Caco-2 (cell line): ENCODE measurements at regions not wholly inside any gene's neighbourhood (a gene's known extent, or its start where the extent isn't known, plus 50 kb on each side); places are given as distances from the start of the nearest gene placed in this dataset.

Experiments
- BruUV-seq: library from RNA; stranded (reverse); fragments of 400-500 nt; replicated peaks from 2 replicates; lab custom pipeline; 2021; lab: Mats Ljungman, UMichigan
- CTCF ChIA-PET: fragments of 300-600 bp; sonication (Branson Sonifier 250); formaldehyde crosslinking; loops from one replicate; lab custom pipeline; 2022; ENCODE audit warnings: antibody characterized with exemption; lab: Charles Lee
- POLR2A ChIA-PET: fragments of 300-600 bp; sonication (Branson Sonifier 250); formaldehyde crosslinking; loops from one replicate; lab custom pipeline; 2022; ENCODE audit warnings: antibody characterized with exemption; lab: Charles Lee
- DNase-seq, 2 experiments: peaks; one replicate each; pipeline versions ENCODE4 v3.0.0 to v3.0.0-alpha.2; 2020 to 2022
- H3K27me3 ChIP-seq: replicated peaks from 2 replicates; pipeline ENCODE4 v1.6.0; 2011; ENCODE audit warnings: low read length; ENCODE audit not compliant: control insufficient read depth, insufficient read depth
- H3K36me3 ChIP-seq: 2 replicates; pipeline ENCODE4 v1.5.1; 2011; ENCODE audit warnings: low read length; ENCODE audit not compliant: control insufficient read depth, insufficient read depth
- H3K4me1 ChIP-seq: fragments of 250-450 bp; sonication (Bioruptor Pico); 2 replicates; pipeline ENCODE4 v1.5.1; 2020; ENCODE audit warnings: mild to moderate bottlenecking
- H3K4me3 ChIP-seq: 2 replicates; pipeline ENCODE4 v1.5.1; 2011; ENCODE audit warnings: low read depth, mild to moderate bottlenecking, control low read depth, low read length
- H3K9me3 ChIP-seq: fragments of 250-450 bp; sonication (Bioruptor Pico); 2 replicates; pipeline ENCODE4 v1.5.1; 2020; ENCODE audit warnings: mild to moderate bottlenecking, moderate library complexity
- H3K27ac Mint-ChIP-seq: one replicate; pipeline ENCODE4 v1.8.0; 2022; ENCODE audit warnings: mixed read lengths; ENCODE audit not compliant: unreplicated experiment
- H3K27me3 Mint-ChIP-seq: one replicate; pipeline ENCODE4 v1.8.0; 2022; ENCODE audit warnings: mixed read lengths; ENCODE audit not compliant: insufficient read depth, unreplicated experiment
- H3K36me3 Mint-ChIP-seq: one replicate; pipeline ENCODE4 v1.8.0; 2022; ENCODE audit warnings: mild to moderate bottlenecking, mixed read lengths; ENCODE audit not compliant: insufficient read depth, unreplicated experiment
- H3K4me1 Mint-ChIP-seq: one replicate; pipeline ENCODE4 v1.8.0; 2022; ENCODE audit warnings: low read depth, mixed read lengths; ENCODE audit not compliant: unreplicated experiment
- H3K4me3 Mint-ChIP-seq: one replicate; pipeline ENCODE4 v1.8.0; 2022; ENCODE audit warnings: mild to moderate bottlenecking, moderate library complexity, mixed read lengths; ENCODE audit not compliant: unreplicated experiment
- H3K9me3 Mint-ChIP-seq: one replicate; pipeline ENCODE4 v1.8.0; 2022; ENCODE audit warnings: mixed read lengths; ENCODE audit not compliant: unreplicated experiment
- intact Hi-C: fragments of 100-400 bp; cut with micrococcal nuclease; formaldehyde crosslinking; loops from one replicate; pipeline ENCODE4 v1.10.0; 2022; ENCODE audit not compliant: unreplicated experiment
- TF ChIP-seq, protein P1 (sequence below), 2 experiments: fragments of 200-600 bp in 1 of 2; IDR thresholded peaks; 1 replicate in 1 of 2; 2 replicates in 1 of 2; pipeline versions ENCODE4 v1.5.1 to v1.8.0; 2011 to 2022; ENCODE audit warnings: antibody characterized with exemption in 1 of 2, control low read depth in 1 of 2, inconsistent platforms in 1 of 2, low read depth in 1 of 2, low read length in 1 of 2, mild to moderate bottlenecking in 1 of 2, moderate library complexity in 1 of 2; ENCODE audit not compliant: insufficient read depth in 1 of 2, severe bottlenecking in 1 of 2, unreplicated experiment in 1 of 2

- H3K9me3 Mint-ChIP-seq = no peaks in the 10 kb centered on the region
- DNase-seq = no peak
- H3K9me3 ChIP-seq = no peaks in the 10 kb centered on the region
Observed at GRCh38 chrX:13258725-13259124, 61.1 kb downstream of the ATXN3L start.

DNA sequence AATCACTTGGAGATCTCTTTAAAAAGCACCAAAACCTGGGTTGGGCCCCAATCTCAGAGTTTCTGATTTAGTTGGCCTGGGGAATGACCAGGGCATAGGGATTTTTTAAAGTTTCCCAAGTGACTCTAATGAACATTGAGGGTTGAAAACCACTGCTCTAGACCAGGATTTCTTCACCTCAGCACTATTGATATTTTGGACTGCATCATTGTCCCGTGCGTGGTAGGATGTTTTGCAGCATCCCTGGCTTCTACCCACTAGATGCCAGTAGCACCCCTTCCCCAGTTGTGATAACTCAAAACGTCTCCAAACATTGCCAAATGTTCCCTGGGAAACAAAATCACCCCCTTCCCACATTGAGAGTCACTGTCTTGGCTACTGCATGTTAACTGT is 61.8 kb downstream of the ATXN3L start:
- H3K4me1 Mint-ChIP-seq = no peaks in the 10 kb centered on the region
- no peak overlapping the region for H3K4me3 Mint-ChIP-seq
- Histone ChIP-seq H3K9me3 (no peaks in the 10 kb centered on the region), H3K4me3 (no peak overlapping the region), H3K27me3 (no peaks in the 10 kb centered on the region), H3K4me1 (no peaks in the 10 kb centered on the region), H3K36me3 (no peaks in the 10 kb centered on the region)
- DNase-seq = no peak
- intact Hi-C loops = no loop called here
- H3K27me3 Mint-ChIP-seq = no peaks in the 10 kb centered on the region
- H3K9me3 Mint-ChIP-seq = no peaks in the 10 kb centered on the region
- BruUV-seq = no TSS peak
- TF ChIP-seq, protein P1, sequence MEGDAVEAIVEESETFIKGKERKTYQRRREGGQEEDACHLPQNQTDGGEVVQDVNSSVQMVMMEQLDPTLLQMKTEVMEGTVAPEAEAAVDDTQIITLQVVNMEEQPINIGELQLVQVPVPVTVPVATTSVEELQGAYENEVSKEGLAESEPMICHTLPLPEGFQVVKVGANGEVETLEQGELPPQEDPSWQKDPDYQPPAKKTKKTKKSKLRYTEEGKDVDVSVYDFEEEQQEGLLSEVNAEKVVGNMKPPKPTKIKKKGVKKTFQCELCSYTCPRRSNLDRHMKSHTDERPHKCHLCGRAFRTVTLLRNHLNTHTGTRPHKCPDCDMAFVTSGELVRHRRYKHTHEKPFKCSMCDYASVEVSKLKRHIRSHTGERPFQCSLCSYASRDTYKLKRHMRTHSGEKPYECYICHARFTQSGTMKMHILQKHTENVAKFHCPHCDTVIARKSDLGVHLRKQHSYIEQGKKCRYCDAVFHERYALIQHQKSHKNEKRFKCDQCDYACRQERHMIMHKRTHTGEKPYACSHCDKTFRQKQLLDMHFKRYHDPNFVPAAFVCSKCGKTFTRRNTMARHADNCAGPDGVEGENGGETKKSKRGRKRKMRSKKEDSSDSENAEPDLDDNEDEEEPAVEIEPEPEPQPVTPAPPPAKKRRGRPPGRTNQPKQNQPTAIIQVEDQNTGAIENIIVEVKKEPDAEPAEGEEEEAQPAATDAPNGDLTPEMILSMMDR (IDR thresholded peaks at IDR 0.05; ENCODE audit: insufficient read depth in 1 of 2, low read depth in 1 of 2, low read length in 1 of 2, severe bottlenecking in 1 of 2, unreplicated experiment in 1 of 2) = no peak
- ChIA-PET POLR2A (no interaction called here), CTCF (no interaction called here)
- no peaks in the 10 kb centered on the region for H3K36me3 Mint-ChIP-seq
- H3K27ac Mint-ChIP-seq = no peak overlapping the region

More at GRCh38 chrX:13258725-13259124, 61.1 kb downstream of the ATXN3L start:
- no TSS peak for BruUV-seq
- Mint-ChIP-seq H3K4me1 (no peaks in the 10 kb centered on the region), H3K36me3 (no peaks in the 10 kb centered on the region), H3K27me3 (no peaks in the 10 kb centered on the region), H3K4me3 (no peak overlapping the region), H3K27ac (no peak overlapping the region)
- no peak overlapping the region for H3K4me3 ChIP-seq
- H3K36me3 ChIP-seq = no peaks in the 10 kb centered on the region
- no peaks in the 10 kb centered on the region for H3K4me1 ChIP-seq
- ChIA-PET CTCF (no interaction called here), POLR2A (no interaction called here)
- TF ChIP-seq, protein P1 (IDR thresholded peaks at IDR 0.05; ENCODE audit: insufficient read depth in 1 of 2, low read depth in 1 of 2, low read length in 1 of 2, severe bottlenecking in 1 of 2, unreplicated experiment in 1 of 2) = no peak
- no peaks in the 10 kb centered on the region for H3K27me3 ChIP-seq
- intact Hi-C loops = no loop called here

DNA sequence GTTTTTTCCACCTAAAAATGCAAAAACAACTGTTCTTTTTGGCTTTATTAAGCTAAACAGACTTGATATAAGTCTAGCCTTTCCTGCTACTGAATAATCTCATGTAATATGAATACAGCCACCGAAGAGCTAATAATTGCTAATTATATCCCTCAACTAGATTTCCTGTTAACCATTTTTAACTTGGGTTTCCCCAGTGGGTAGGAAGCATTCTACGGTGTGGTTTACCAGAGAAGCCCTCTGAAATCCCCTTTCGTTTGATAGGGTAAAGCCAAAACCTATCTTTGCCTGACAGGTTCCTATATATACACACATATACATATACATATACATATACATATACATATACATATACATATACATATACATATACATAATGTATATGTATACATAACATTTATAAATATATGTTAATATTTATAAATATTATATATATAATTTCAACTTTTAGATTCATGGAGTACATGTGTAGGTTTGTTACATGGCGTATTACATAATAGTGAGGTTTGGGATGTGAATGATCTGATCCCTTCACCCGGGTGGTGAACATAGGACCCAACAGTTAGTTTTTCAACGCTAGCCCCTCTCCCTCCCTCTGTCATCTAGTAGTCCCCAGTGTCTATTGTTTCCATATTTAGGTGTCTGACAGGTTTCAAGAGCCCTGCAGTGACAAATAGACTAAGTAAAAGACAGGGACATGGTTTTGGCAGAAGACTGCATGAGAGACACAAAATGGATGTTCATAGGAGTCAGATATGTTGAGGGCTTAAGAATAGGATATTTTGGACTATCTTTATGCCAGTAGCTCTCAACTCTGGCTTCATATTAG is 62.4 kb downstream of the ATXN3L start:
- POLR2A ChIA-PET = no interaction called here
- H3K27me3 Mint-ChIP-seq = no peaks in the 10 kb centered on the region

More for the DNA sequence above, 62.4 kb downstream of the ATXN3L start:
- Mint-ChIP-seq H3K36me3 (no peaks in the 10 kb centered on the region), H3K27ac (no peak overlapping the region), H3K4me1 (no peaks in the 10 kb centered on the region), H3K4me3 (no peak overlapping the region), H3K9me3 (no peaks in the 10 kb centered on the region)
- Histone ChIP-seq H3K9me3 (no peaks in the 10 kb centered on the region), H3K27me3 (no peaks in the 10 kb centered on the region), H3K4me1 (no peaks in the 10 kb centered on the region), H3K36me3 (no peaks in the 10 kb centered on the region), H3K4me3 (no peak overlapping the region)
- BruUV-seq = no TSS peak
- CTCF ChIA-PET = no interaction called here
- intact Hi-C loops = no loop called here
- DNase-seq = no peak
- TF ChIP-seq, protein P1 (IDR thresholded peaks at IDR 0.05; ENCODE audit: insufficient read depth in 1 of 2, low read depth in 1 of 2, low read length in 1 of 2, severe bottlenecking in 1 of 2, unreplicated experiment in 1 of 2) = no peak
